ENCODE measurements at regions not wholly inside any gene's neighbourhood (a gene's known extent, or its start where the extent isn't known, plus 50 kb on each side); places are given as distances from the start of the nearest gene placed in this dataset.

DNA sequence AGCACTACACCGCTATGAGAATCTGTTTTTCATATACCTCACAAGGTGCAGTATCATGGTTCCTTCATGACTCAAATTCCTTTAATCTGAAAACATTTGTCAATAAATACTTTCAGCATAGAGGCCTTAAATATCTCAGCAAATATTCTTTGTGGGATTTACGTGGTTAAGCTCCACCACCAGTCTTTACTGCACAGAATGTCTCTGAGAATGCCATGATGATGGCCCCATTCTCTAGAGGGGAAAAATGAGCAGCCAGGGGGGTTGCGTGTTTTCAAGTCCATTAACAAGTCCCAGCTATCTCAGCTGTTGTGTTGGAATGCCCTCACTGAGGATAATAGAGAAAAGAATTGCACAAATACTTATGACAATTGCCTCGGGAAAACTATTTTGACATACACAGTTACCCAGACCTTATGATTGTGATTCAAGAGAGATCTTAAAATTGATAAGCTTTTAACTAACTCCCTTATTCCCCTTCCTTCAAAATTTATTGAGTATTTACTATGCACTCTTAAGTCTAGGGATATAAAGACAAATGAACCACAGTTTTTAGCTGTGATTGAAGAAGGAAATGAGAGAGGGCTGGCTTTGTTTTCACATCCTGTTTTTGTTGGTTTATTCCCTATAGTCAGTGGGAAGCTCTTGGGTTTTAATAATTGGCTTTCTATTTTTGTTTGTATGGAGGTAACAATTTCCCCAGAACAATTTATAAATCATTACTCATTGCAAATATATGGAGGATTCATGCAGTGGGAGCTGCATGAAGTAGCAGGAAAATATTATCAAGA lies 176.5 kb upstream of the VWC2 start:
- TF ChIP-seq CTCF (IDR thresholded peaks at IDR 0.05) (no peak), EP300 (IDR thresholded peaks at IDR 0.05) (no peak), POLR2A (IDR thresholded peaks at IDR 0.05) (no peak)
